Lower leg skin (tissue), 4 donors: ENCODE measurements at regions not wholly inside any gene's neighbourhood (a gene's known extent, or its start where the extent isn't known, plus 50 kb on each side); places are given as distances from the start of the nearest gene placed in this dataset.

ENCODE experiments used
- DNase-seq, 2 donors: peaks; one replicate each; pipeline ENCODE4 v3.0.0-alpha.2; 2019; ENCODE audit warnings: low spot score in 2 of 2
- H3K4me3 ChIP-seq: fragments of 200-600 bp; sonication (generic); 2 replicates; pipeline ENCODE4 v1.5.1; 2017; ENCODE audit warnings: mild to moderate bottlenecking, low read depth; ENCODE audit not compliant: poor library complexity, severe bottlenecking
- POLR2A ChIP-seq, 2 donors: fragments of 450-650 bp; IDR thresholded peaks; one replicate each; pipeline ENCODE4 v1.6.1; 2016 to 2017; ENCODE audit warnings: antibody characterized with exemption in 2 of 2, mild to moderate bottlenecking in 1 of 2, moderate library complexity in 1 of 2
- whole genome bisulfite sequencing, 2 donors: methylation state at CpG; one replicate each; pipeline ENCODE4 v1.1.5; 2018; 5-methylcytosine and 5-hydroxymethylcytosine counted together
- intact Hi-C: fragments of 100-400 bp; cut with DNase I; formaldehyde crosslinking; loops from one replicate; pipeline ENCODE4 v1.15.0; 2023; ENCODE audit warnings: low total_unique reads
- TF ChIP-seq, protein P1 (sequence below), 3 donors: fragments of 450-650 bp; IDR thresholded peaks; one replicate each; pipeline ENCODE4 v1.5.1; 2016; ENCODE audit warnings: antibody characterized with exemption in 3 of 3, mild to moderate bottlenecking in 3 of 3, moderate library complexity in 2 of 3

DNA sequence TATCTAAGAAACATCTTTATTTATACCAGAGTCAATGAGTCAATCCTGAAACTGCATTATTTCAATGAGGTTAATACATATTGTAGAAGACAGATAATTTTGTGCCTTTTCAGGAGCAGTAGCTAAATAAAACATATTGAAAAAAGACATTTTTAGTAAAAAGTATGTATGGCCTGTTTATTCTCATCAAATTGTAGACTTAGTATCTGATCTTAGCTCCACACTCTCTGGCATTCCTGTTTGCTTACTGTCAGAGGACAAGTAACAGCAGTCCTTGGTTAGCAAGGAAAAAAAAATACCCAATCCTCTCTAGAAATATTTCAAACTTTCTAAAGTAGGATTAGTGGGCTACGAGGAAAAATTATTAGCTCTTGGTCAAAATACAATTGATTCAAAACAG, 50.5 kb upstream of the GUCY1A1 start:
- H3K4me3 ChIP-seq = no peak overlapping the region
- intact Hi-C loops = no loop called here
- 76 to 77% methylated on average over 1 of the region's 1 CpG for WGBS, 2 donors
- no peak for DNase-seq
- no peak for TF ChIP-seq POLR2A (IDR thresholded peaks at IDR 0.05)
- TF ChIP-seq, protein P1, sequence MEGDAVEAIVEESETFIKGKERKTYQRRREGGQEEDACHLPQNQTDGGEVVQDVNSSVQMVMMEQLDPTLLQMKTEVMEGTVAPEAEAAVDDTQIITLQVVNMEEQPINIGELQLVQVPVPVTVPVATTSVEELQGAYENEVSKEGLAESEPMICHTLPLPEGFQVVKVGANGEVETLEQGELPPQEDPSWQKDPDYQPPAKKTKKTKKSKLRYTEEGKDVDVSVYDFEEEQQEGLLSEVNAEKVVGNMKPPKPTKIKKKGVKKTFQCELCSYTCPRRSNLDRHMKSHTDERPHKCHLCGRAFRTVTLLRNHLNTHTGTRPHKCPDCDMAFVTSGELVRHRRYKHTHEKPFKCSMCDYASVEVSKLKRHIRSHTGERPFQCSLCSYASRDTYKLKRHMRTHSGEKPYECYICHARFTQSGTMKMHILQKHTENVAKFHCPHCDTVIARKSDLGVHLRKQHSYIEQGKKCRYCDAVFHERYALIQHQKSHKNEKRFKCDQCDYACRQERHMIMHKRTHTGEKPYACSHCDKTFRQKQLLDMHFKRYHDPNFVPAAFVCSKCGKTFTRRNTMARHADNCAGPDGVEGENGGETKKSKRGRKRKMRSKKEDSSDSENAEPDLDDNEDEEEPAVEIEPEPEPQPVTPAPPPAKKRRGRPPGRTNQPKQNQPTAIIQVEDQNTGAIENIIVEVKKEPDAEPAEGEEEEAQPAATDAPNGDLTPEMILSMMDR (IDR thresholded peaks at IDR 0.05) = no peak

DNA sequence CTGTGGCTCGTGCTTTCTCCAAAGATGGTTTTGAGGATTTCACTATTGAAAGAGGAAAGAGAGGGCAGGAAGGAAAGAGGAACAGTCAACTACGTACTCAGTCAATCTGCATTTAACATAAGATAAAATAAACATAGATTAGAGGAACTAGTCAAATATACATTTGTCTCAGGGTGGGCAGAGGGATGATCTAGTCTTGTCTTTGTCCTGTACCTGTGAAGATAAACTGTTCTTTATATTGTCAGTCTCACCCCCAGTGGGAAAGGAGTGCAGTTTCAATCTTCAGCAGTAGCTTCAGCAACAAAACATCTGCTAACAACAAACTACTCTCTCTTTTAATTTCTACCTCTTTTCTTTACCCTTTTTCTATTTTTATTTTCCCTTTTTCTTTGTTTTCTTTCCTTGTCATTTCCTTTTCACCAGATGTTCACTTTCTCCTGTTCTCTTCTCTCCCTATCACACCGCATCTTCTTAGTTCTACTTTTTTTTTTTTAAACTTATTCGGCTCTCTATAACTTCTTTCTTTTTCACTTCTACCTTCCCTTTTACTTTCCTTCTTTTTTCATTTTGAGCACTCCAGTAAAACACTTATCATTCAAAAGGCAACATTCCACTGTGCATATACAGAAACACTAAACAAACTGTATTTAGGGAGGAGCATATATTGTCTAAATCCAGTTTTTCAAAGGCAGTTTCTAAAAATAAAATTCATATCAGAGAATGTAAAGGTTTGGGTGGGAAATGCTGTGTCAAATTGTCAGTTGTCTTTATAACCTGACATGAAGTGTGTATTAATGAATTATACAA, 51.4 kb upstream of the GUCY1A1 start:
- no peak overlapping the region for H3K4me3 ChIP-seq
- DNase-seq = no peak
- 78 to 79% methylated on average over 4 of the region's 4 CpGs for WGBS, 2 donors
- intact Hi-C loops = no loop called here
- TF ChIP-seq, protein P1 (IDR thresholded peaks at IDR 0.05) = no peak
- TF ChIP-seq POLR2A (IDR thresholded peaks at IDR 0.05) = no peak

DNA sequence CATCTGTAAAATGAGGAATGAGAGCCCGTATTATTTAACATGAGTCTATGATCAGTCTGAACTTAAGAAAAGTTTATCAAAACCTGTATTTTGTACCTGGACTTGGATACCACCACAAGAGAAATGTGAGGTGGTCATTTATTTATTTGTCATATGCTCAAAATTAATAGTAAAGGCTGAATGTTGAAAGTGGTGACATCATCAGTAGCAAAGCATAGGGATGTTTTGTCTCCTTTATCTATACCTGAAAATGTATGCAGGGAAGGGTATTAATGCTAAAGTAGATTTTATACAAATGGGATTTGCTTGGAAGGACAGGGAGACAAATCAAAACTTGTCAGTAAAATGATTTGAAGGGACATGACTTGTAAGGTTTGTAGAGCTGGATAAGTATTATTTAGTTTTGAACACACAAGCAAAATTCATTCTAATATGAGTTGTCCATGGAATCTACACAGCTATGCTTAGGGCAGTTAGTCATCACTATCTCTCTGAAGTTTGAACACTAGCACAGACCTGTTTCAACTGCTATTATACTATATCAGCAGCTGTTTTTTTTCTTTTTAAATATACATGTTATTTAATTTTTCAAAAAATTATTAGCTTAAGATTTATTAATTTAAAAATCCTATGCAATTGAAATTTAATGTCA, 52.4 kb upstream of the GUCY1A1 start:
- WGBS, 2 donors = 91 to 93% methylated on average over 1 of the region's 1 CpG
- no peak for TF ChIP-seq POLR2A (IDR thresholded peaks at IDR 0.05)
- TF ChIP-seq, protein P1 (IDR thresholded peaks at IDR 0.05) = no peak
- no peak for DNase-seq
- intact Hi-C loops = no loop called here
- no peak overlapping the region for H3K4me3 ChIP-seq

DNA sequence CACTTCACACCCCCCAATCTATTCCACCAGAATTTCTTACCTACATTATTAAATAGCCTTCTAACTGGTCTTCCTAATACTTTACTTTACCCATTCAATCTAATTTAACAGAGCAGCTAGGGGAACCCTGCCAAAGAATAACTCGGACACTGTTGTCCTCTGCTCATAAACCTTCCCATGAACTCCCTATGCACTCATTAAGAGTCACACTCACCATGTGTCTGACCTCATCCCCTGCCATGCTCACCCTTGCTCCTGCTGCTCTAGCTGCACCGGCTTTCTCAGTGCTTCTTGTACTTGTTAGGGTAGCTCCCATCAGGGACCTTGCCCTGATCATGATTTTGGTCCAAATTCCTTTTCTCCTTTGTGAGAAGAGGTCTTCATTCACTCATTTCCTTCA, 54.6 kb upstream of the GUCY1A1 start:
- no peak for DNase-seq
- TF ChIP-seq POLR2A (IDR thresholded peaks at IDR 0.05) = no peak
- TF ChIP-seq, protein P1 (IDR thresholded peaks at IDR 0.05) = no peak
- H3K4me3 ChIP-seq = no peak overlapping the region
- intact Hi-C loops = no loop called here
- 66 to 84% methylated on average over 2 of the region's 2 CpGs for WGBS, 2 donors

DNA sequence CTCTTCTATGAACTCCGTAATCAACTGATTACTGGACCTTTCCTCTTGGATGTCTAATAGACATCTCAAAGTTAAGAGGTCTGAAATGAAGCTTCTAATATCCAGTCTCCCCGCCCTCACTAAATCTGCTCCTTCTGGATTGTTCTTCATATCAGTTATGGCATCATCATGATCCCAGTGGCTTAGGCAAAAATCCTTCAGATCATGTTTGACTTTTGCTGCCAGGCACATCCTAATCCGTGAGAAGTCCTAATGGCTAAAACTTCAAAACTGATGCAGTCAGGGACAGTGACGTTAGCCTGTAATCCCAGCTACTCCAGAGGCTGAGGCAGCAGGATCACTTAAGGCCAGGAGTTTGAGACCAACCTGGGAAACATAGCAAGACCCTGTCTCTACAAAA, 55.1 kb upstream of the GUCY1A1 start:
- 91% methylated on average over 4 of the region's 4 CpGs for WGBS, 2 donors
- intact Hi-C loops = no loop called here

More for the DNA sequence above, 55.1 kb upstream of the GUCY1A1 start:
- H3K4me3 ChIP-seq = no peak overlapping the region
- TF ChIP-seq, protein P1 (IDR thresholded peaks at IDR 0.05) = no peak
- no peak for TF ChIP-seq POLR2A (IDR thresholded peaks at IDR 0.05)
- no peak for DNase-seq
